Fibroblast of villous mesenchyme (primary cell): ENCODE measurements at regions not wholly inside any gene's neighbourhood (a gene's known extent, or its start where the extent isn't known, plus 50 kb on each side); places are given as distances from the start of the nearest gene placed in this dataset.

Experiments
- DNase-seq: peaks from one replicate; pipeline ENCODE4 v3.0.0-alpha.2; 2010; ENCODE audit warnings: low read depth
- H3K4me3 ChIP-seq: 2 replicates; pipeline ENCODE4 v1.5.1; 2011; ENCODE audit warnings: low read depth, mild to moderate bottlenecking, low read length
- TF ChIP-seq, protein P1 (sequence below): IDR thresholded peaks from 2 replicates; pipeline ENCODE4 v1.5.1; 2012; ENCODE audit warnings: low read depth, mild to moderate bottlenecking, low read length; ENCODE audit not compliant: insufficient read depth

DNA sequence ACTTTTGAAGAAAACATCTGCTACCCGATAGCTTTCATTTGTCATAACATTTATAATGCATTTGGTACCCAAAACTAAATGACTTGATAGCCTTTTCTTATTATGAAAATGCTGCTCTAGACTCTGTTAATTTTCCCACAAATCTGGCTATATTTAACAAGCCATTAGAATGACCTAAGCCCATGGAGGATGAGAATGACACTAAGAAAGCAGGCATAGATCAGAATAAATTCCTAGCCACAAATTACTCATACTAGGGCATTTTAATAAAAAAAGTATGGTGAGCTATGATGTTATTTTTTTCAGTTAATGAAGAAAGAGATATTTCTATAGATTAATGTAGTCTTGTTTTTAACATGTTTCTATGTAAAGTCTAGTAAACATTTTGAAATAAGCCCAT, 1728.3 kb downstream of the SUCLG1 start:
- TF ChIP-seq, protein P1, sequence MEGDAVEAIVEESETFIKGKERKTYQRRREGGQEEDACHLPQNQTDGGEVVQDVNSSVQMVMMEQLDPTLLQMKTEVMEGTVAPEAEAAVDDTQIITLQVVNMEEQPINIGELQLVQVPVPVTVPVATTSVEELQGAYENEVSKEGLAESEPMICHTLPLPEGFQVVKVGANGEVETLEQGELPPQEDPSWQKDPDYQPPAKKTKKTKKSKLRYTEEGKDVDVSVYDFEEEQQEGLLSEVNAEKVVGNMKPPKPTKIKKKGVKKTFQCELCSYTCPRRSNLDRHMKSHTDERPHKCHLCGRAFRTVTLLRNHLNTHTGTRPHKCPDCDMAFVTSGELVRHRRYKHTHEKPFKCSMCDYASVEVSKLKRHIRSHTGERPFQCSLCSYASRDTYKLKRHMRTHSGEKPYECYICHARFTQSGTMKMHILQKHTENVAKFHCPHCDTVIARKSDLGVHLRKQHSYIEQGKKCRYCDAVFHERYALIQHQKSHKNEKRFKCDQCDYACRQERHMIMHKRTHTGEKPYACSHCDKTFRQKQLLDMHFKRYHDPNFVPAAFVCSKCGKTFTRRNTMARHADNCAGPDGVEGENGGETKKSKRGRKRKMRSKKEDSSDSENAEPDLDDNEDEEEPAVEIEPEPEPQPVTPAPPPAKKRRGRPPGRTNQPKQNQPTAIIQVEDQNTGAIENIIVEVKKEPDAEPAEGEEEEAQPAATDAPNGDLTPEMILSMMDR, result no peak
- no peak for DNase-seq
- H3K4me3 ChIP-seq, result no peak overlapping the region

DNA sequence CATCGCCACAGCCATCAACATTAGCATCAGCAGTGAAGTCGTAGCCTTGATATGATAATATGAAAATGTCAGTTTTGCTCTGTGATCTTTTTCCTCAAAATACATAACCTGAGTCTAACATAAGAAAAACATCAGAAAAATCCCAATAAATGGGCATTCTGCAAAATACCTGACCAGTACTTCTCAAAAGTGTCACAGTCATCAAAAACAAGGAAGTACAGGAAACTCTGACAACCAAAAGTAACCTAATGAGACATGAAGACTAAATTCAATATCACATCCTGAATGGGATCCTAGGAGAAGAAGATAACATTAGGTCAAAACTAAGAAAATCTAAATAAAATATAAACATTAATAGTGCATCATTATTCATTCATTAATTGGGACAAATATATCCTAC, 1731.0 kb downstream of the SUCLG1 start:
- DNase-seq, result no peak
- no peak overlapping the region for H3K4me3 ChIP-seq
- TF ChIP-seq, protein P1, result no peak

DNA sequence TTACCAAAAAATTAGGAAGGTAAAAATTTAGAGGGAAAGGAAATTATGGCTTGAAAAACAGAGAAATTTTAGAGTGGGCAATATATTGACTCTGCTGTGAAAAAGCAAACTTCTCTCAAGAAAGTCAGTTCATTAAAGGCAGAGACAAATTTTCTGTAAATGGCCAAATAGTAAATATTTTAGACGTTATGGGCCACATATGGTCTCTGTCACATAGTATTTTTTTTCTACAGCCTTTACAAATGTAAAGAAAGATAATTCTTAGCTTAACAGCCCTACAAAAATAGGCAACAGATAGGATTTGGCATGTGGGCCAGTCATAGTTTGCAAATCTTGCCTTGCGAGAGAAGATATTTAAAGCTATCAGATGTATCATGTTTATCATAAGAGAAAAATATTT, 1750.4 kb downstream of the SUCLG1 start:
- no peak overlapping the region for H3K4me3 ChIP-seq
- TF ChIP-seq, protein P1, result no peak
- DNase-seq, result no peak

DNA sequence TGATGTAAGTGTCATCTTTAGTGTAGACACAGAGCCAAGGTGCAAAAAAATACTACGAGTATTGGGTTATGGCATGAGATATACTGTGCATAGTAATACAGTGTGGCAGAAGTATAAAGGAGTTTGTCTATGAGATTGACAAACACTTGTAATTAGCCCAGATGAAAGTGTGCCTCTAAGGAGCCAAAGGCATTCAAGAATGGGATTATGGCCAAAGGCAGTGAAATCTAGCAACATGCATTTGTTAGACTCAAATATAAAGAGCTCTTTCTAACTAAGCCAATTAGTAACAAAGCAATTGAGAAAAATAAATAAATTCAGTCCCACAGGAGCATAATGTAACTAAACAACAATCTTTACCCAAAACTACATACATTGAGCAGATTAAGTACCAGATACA, 1761.8 kb downstream of the SUCLG1 start:
- no peak for DNase-seq
- H3K4me3 ChIP-seq, result no peak overlapping the region
- TF ChIP-seq, protein P1, result no peak

DNA sequence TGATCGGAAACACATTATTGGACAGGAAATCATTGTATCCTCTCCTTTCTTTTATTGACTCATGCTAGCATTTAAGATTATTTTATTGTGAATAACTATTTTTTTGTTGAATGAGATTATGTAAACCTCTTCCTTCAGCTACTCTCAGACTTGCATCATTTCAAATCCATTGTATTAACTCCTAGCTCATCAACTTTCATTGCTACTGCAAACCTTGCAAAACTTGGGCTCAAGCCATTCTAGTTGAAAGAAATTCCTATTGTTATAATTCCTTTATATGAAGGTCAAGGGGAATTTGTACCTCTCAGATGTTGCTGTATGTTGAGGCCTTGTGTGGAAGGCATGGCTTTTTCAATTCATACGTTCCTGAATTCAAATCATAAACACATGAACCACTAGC, 1764.6 kb downstream of the SUCLG1 start:
- H3K4me3 ChIP-seq, result no peak overlapping the region
- DNase-seq, result no peak
- TF ChIP-seq, protein P1, result no peak

DNA sequence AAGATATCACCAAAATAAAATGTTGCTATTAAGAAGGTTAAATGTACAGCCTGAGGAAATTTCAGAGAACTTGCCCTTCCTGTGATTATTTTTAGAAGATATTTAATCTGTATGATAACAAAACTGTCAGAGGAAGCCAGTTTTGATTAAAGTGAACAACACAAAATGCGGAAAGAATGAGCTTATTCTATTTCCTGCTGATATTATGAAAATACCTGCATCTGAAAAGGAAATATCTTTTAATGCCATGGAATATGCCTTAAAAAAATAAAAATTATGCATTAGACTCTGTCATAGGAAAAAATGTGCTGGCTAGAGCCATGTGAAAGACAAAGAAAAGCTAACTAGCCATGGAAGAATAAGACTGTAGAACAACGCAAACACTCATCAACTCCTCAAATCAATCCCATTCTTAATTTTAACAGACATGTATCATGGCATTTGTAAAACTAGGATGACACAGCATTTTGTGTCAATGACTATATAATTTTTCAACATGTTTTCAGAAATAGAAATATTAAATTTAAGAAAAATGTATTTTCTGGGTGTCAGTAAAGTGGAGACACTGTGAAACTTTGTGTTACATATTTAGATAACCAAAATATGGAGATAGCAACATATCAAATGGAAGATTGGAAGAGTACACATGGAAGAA, 1768.2 kb downstream of the SUCLG1 start:
- TF ChIP-seq, protein P1, result no peak
- DNase-seq, result no peak
- H3K4me3 ChIP-seq, result no peak overlapping the region

DNA sequence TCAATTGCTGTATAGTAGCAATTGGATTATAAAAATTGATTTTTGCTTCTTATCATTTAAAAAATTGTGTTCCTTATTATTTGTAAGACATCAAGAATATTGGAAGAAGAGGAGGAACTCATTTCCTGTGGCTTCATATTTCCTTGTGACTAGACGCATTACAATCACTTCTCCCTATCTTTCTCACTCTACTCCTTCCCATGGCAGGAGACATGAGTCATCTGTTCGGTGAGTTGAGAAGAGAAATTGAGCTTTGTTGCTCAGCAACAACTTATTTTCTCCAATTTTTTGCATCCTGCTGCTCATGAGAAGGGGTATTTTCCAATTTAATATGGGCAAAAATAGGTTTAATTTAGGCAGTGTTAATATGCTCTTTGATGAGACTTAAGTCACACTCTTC, 1783.9 kb downstream of the SUCLG1 start:
- DNase-seq, result no peak
- TF ChIP-seq, protein P1, result no peak
- H3K4me3 ChIP-seq, result no peak overlapping the region
